ENCODE measurements at regions not wholly inside any gene's neighbourhood (a gene's known extent, or its start where the extent isn't known, plus 50 kb on each side); places are given as distances from the start of the nearest gene placed in this dataset.

DNA sequence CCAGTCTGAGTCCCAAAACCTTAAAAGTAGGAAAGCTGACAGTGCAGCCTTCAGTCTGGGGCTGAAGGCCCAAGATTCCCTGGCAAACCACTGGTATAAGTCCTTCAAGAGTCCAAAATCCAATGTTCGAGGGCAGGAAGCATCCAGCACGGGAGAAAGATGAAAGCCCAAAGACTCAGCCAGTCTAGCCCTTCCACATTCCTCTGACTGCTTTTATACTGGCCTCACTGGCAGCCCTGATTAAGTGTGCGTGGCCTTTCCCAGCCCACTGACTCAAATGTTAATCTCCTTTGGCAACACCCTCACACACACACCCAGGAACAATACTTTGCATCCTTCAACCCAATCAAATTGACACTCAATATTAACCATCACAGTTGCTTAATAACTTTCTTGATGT is 372.1 kb upstream of the CCDC196 start:
- Histone ChIP-seq H3K9ac (ENCODE audit: low read length) (no peak overlapping the region), H3K36me3 (replicated peaks; ENCODE audit: insufficient read depth, low read length) (no peaks in the 10 kb centered on the region), H3K27me3 (replicated peaks; ENCODE audit: insufficient read depth, low read length) (no peaks in the 10 kb centered on the region), H3F3A (ENCODE audit: insufficient read depth, low read length) (no peaks in the 10 kb centered on the region), H2AFZ (ENCODE audit: low read length) (no peak overlapping the region), H3K9me3 (replicated peaks; ENCODE audit: insufficient read depth, low read length) (no peaks in the 10 kb centered on the region), H3K9me2 (replicated peaks; ENCODE audit: insufficient read depth, low read length) (no peaks in the 10 kb centered on the region), H3K4me2 (ENCODE audit: low read depth, low read length) (no peak overlapping the region), H3K4me3 (ENCODE audit: low read length) (no peak overlapping the region), H3K27ac (ENCODE audit: low read length) (no peak overlapping the region), H3K4me1 (ENCODE audit: low read length) (no peaks in the 10 kb centered on the region), H4K20me1 (ENCODE audit: insufficient read depth, low read length) (no peaks in the 10 kb centered on the region), H3K79me2 (ENCODE audit: low read length) (no peaks in the 10 kb centered on the region)
- TF ChIP-seq EZH2 (optimal IDR thresholded peaks at IDR 0.05; ENCODE audit: low read depth, low read length) (no peak), EZH2phosphoT487 (IDR thresholded peaks at IDR 0.05; ENCODE audit: low read length) (no peak)
- TF ChIP-seq, protein P1, sequence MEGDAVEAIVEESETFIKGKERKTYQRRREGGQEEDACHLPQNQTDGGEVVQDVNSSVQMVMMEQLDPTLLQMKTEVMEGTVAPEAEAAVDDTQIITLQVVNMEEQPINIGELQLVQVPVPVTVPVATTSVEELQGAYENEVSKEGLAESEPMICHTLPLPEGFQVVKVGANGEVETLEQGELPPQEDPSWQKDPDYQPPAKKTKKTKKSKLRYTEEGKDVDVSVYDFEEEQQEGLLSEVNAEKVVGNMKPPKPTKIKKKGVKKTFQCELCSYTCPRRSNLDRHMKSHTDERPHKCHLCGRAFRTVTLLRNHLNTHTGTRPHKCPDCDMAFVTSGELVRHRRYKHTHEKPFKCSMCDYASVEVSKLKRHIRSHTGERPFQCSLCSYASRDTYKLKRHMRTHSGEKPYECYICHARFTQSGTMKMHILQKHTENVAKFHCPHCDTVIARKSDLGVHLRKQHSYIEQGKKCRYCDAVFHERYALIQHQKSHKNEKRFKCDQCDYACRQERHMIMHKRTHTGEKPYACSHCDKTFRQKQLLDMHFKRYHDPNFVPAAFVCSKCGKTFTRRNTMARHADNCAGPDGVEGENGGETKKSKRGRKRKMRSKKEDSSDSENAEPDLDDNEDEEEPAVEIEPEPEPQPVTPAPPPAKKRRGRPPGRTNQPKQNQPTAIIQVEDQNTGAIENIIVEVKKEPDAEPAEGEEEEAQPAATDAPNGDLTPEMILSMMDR (IDR thresholded peaks at IDR 0.05; ENCODE audit: low read length), result no peak
- no peak for DNase-seq

DNA sequence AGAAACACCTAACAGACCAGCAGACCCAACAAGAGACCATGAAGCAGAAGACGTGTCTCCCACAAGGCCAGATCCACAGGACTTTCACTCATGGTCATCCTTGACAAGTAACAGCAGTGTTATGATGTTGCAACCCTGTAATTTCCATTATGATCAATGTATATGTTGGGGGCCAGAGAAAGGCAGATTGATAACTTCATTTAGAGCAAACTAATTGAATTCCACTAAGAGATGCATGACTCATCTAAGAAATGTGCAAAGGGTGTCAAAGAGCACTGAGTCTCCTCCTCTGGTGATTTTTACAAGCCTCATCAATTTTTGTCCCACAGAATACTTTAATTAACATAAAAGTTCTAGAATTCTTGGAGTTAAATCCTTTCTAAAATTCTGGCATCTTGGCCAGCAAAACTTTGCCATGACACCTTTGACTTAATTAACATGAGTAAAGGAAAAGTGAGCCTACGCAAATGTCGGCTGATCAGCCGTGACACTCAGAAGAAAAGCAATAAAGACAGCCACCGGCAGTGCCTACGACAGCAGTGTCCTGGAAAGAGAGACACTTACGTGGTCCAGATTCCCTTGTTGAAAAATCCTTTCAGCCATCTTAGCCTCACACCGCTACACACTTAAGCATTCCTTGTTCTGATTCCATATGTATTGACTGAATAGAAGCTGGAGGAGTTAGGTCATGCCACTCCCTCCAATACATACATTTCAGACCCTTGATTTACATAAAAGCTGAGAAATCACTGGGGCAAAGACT is 370.2 kb upstream of the CCDC196 start:
- Histone ChIP-seq H3K27me3 (replicated peaks; ENCODE audit: insufficient read depth, low read length) (no peaks in the 10 kb centered on the region), H3K4me2 (ENCODE audit: low read depth, low read length) (no peak overlapping the region)
- no peak for DNase-seq

DNA sequence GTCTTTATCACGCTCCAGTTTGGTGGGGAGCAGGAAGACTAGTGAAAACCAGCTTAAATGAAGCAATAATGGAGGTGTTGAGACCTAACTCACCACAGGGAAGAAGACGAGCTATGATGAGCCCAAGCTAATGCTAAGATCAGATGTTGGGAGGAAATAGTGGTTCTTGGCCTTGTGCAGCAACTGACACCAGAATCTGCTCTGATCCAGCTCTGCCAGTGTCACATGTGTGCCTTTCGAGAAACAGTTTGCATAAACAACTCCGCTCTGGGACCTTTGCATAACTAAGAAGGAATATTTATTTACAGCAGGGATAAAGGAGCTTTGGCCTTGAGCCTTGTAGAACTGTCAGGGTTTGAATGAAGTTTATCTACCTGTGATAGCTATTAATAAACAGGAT is 369.4 kb upstream of the CCDC196 start:
- TF ChIP-seq, protein P1 (IDR thresholded peaks at IDR 0.05; ENCODE audit: low read length), result no peak
- TF ChIP-seq EZH2phosphoT487 (IDR thresholded peaks at IDR 0.05; ENCODE audit: low read length) (no peak), EZH2 (optimal IDR thresholded peaks at IDR 0.05; ENCODE audit: low read depth, low read length) (no peak)
- Histone ChIP-seq H3K27ac (ENCODE audit: low read length) (no peak overlapping the region), H3K9me2 (replicated peaks; ENCODE audit: insufficient read depth, low read length) (no peaks in the 10 kb centered on the region)

More for the DNA sequence above, 370.2 kb upstream of the CCDC196 start:
- H3K9me2 ChIP-seq (replicated peaks; ENCODE audit: insufficient read depth, low read length), result no peaks in the 10 kb centered on the region
- H2AFZ ChIP-seq (ENCODE audit: low read length), result no peak overlapping the region
- H3K9ac ChIP-seq (ENCODE audit: low read length), result no peak overlapping the region
- H4K20me1 ChIP-seq (ENCODE audit: insufficient read depth, low read length), result no peaks in the 10 kb centered on the region
- no peak overlapping the region for H3K4me3 ChIP-seq (ENCODE audit: low read length)
- no peak overlapping the region for H3K27ac ChIP-seq (ENCODE audit: low read length)
- H3F3A ChIP-seq (ENCODE audit: insufficient read depth, low read length), result no peaks in the 10 kb centered on the region
- H3K36me3 ChIP-seq (replicated peaks; ENCODE audit: insufficient read depth, low read length), result no peaks in the 10 kb centered on the region
- no peaks in the 10 kb centered on the region for H3K9me3 ChIP-seq (replicated peaks; ENCODE audit: insufficient read depth, low read length)
- TF ChIP-seq EZH2 (optimal IDR thresholded peaks at IDR 0.05; ENCODE audit: low read depth, low read length) (no peak), EZH2phosphoT487 (IDR thresholded peaks at IDR 0.05; ENCODE audit: low read length) (no peak)
- TF ChIP-seq, protein P1 (IDR thresholded peaks at IDR 0.05; ENCODE audit: low read length), result no peak
- H3K79me2 ChIP-seq (ENCODE audit: low read length), result no peaks in the 10 kb centered on the region
- no peaks in the 10 kb centered on the region for H3K4me1 ChIP-seq (ENCODE audit: low read length)

More for the DNA sequence above, 369.4 kb upstream of the CCDC196 start:
- H3K4me1 ChIP-seq (ENCODE audit: low read length), result no peaks in the 10 kb centered on the region
- no peak for DNase-seq
- no peaks in the 10 kb centered on the region for H4K20me1 ChIP-seq (ENCODE audit: insufficient read depth, low read length)
- no peaks in the 10 kb centered on the region for H3K36me3 ChIP-seq (replicated peaks; ENCODE audit: insufficient read depth, low read length)
- H3K4me3 ChIP-seq (ENCODE audit: low read length), result no peak overlapping the region
- H3K27me3 ChIP-seq (replicated peaks; ENCODE audit: insufficient read depth, low read length), result no peaks in the 10 kb centered on the region
- no peak overlapping the region for H2AFZ ChIP-seq (ENCODE audit: low read length)
- H3K4me2 ChIP-seq (ENCODE audit: low read depth, low read length), result no peak overlapping the region
- H3F3A ChIP-seq (ENCODE audit: insufficient read depth, low read length), result no peaks in the 10 kb centered on the region
- no peak overlapping the region for H3K9ac ChIP-seq (ENCODE audit: low read length)
- no peaks in the 10 kb centered on the region for H3K79me2 ChIP-seq (ENCODE audit: low read length)
- H3K9me3 ChIP-seq (replicated peaks; ENCODE audit: insufficient read depth, low read length), result no peaks in the 10 kb centered on the region
